ENCODE measurements at regions not wholly inside any gene's neighbourhood (a gene's known extent, or its start where the extent isn't known, plus 50 kb on each side); places are given as distances from the start of the nearest gene placed in this dataset.

DNA sequence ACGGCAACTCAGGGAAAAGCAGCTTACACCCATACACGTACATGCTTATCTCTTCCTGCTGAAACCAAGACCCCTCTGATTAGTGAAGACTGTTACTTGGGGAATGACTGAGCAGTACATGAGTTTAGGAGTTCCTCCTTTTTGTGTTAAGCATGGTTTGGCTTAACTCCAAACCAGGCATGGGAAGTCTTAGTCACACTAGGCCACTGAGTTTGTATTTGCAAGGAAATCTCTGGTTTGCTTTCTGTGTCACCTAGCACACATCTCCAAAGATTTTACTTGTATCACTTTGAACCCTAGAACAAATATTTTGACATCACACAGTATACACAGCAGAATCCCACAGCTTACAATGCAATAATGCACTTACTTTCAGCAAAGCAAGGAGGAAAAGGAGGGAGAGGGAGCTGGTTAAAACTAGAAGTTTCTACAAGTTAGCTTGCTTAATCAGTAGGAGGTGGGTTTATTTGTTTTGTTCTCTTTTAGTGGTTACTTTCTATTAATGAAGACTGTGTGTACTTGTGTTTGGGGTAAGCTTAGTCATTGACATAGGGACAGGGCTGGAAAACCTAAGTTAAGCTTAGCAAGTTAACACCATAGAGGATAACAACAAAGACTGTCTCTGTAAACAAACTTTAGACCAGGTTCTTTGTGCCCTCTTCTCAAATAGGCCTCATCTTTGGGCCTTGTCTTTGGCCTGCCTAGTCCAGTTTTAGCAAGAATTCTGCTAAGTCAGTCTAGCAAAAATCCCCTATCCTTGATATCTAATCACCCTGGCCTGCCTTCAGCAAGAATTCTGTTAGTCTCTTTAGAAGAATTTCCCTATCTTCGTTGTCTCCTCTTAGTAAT lies 219.4 kb downstream of the MREG start (continued):
- TF ChIP-seq, protein P1, sequence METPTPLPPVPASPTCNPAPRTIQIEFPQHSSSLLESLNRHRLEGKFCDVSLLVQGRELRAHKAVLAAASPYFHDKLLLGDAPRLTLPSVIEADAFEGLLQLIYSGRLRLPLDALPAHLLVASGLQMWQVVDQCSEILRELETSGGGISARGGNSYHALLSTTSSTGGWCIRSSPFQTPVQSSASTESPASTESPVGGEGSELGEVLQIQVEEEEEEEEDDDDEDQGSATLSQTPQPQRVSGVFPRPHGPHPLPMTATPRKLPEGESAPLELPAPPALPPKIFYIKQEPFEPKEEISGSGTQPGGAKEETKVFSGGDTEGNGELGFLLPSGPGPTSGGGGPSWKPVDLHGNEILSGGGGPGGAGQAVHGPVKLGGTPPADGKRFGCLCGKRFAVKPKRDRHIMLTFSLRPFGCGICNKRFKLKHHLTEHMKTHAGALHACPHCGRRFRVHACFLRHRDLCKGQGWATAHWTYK (CRISPR knock-in tag; IDR thresholded peaks at IDR 0.05), result no peak
- TF ChIP-seq ZNF140 (CRISPR knock-in tag; IDR thresholded peaks at IDR 0.05), result no peak
- peak; percentile 79 for TF ChIP-seq ZNF644 (tag; IDR thresholded peaks at IDR 0.05; ENCODE audit: low read depth)
- TF ChIP-seq GABPB1 (CRISPR knock-in tag; IDR thresholded peaks at IDR 0.05), result no peak
- TF ChIP-seq, protein P2, sequence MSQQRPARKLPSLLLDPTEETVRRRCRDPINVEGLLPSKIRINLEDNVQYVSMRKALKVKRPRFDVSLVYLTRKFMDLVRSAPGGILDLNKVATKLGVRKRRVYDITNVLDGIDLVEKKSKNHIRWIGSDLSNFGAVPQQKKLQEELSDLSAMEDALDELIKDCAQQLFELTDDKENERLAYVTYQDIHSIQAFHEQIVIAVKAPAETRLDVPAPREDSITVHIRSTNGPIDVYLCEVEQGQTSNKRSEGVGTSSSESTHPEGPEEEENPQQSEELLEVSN (IDR thresholded peaks at IDR 0.05; ENCODE audit: borderline replicate concordance in 1 of 2, extremely low read depth in 1 of 2, insufficient read depth in 1 of 2, insufficient read length in 1 of 2, low read depth in 1 of 2, low read length in 1 of 2, poor library complexity in 1 of 2, severe bottlenecking in 1 of 2), result no peak
- no peak for TF ChIP-seq ZNF561 (CRISPR knock-in tag; conservative IDR thresholded peaks at IDR 0.05)
- no peak for TF ChIP-seq ZNF232 (CRISPR knock-in tag; IDR thresholded peaks at IDR 0.05)
- TF ChIP-seq BCOR (IDR thresholded peaks at IDR 0.05), result no peak
- peak; percentile 71 for TF ChIP-seq FOXJ2 (tag; IDR thresholded peaks at IDR 0.05)
- TF ChIP-seq, protein P3, sequence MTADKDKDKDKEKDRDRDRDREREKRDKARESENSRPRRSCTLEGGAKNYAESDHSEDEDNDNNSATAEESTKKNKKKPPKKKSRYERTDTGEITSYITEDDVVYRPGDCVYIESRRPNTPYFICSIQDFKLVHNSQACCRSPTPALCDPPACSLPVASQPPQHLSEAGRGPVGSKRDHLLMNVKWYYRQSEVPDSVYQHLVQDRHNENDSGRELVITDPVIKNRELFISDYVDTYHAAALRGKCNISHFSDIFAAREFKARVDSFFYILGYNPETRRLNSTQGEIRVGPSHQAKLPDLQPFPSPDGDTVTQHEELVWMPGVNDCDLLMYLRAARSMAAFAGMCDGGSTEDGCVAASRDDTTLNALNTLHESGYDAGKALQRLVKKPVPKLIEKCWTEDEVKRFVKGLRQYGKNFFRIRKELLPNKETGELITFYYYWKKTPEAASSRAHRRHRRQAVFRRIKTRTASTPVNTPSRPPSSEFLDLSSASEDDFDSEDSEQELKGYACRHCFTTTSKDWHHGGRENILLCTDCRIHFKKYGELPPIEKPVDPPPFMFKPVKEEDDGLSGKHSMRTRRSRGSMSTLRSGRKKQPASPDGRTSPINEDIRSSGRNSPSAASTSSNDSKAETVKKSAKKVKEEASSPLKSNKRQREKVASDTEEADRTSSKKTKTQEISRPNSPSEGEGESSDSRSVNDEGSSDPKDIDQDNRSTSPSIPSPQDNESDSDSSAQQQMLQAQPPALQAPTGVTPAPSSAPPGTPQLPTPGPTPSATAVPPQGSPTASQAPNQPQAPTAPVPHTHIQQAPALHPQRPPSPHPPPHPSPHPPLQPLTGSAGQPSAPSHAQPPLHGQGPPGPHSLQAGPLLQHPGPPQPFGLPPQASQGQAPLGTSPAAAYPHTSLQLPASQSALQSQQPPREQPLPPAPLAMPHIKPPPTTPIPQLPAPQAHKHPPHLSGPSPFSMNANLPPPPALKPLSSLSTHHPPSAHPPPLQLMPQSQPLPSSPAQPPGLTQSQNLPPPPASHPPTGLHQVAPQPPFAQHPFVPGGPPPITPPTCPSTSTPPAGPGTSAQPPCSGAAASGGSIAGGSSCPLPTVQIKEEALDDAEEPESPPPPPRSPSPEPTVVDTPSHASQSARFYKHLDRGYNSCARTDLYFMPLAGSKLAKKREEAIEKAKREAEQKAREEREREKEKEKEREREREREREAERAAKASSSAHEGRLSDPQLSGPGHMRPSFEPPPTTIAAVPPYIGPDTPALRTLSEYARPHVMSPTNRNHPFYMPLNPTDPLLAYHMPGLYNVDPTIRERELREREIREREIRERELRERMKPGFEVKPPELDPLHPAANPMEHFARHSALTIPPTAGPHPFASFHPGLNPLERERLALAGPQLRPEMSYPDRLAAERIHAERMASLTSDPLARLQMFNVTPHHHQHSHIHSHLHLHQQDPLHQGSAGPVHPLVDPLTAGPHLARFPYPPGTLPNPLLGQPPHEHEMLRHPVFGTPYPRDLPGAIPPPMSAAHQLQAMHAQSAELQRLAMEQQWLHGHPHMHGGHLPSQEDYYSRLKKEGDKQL (CRISPR knock-in tag; IDR thresholded peaks at IDR 0.05; ENCODE audit: borderline replicate concordance), result no peak
- no peak for TF ChIP-seq ZNF143 (CRISPR knock-in tag; IDR thresholded peaks at IDR 0.05)
- TF ChIP-seq KDM1A (IDR thresholded peaks at IDR 0.05), result peak; percentile 78 to 82
- TF ChIP-seq, protein P4, sequence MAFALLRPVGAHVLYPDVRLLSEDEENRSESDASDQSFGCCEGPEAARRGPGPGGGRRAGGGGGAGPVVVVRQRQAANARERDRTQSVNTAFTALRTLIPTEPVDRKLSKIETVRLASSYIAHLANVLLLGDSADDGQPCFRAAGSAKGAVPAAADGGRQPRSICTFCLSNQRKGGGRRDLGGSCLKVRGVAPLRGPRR (CRISPR knock-in tag; IDR thresholded peaks at IDR 0.05), result no peak
- TF ChIP-seq, protein P5, sequence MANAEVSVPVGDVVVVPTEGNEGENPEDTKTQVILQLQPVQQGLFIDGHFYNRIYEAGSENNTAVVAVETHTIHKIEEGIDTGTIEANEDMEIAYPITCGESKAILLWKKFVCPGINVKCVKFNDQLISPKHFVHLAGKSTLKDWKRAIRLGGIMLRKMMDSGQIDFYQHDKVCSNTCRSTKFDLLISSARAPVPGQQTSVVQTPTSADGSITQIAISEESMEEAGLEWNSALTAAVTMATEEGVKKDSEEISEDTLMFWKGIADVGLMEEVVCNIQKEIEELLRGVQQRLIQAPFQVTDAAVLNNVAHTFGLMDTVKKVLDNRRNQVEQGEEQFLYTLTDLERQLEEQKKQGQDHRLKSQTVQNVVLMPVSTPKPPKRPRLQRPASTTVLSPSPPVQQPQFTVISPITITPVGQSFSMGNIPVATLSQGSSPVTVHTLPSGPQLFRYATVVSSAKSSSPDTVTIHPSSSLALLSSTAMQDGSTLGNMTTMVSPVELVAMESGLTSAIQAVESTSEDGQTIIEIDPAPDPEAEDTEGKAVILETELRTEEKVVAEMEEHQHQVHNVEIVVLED (CRISPR knock-in tag; IDR thresholded peaks at IDR 0.05), result no peak
- no peak for TF ChIP-seq KLF16 (IDR thresholded peaks at IDR 0.05)
